ENCODE measurements at regions not wholly inside any gene's neighbourhood (a gene's known extent, or its start where the extent isn't known, plus 50 kb on each side); places are given as distances from the start of the nearest gene placed in this dataset.

DNA sequence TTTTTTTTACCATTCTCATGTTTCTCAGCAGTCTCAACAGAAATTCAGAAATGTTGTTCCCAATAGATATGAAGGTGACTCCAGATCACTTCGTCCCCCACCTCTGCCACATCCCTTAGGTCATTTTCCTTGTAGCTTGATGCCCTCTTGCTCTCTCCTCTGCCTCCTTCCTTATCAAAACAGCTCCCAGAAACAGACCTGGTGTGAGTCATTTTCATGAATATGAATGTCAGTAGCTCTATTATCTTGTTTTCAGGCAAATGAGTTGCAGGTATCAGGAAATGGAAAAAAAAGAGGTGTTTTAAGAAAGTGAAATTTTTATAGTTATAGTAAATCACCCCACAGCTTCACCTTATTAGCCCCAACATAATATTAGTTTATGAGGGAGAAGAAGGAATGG lies 539.3 kb downstream of the SUCLA2 start:
- Histone ChIP-seq H3K4me1 (ENCODE audit: control insufficient read depth, insufficient read depth, low read length, unreplicated experiment) (peaks cover 16% of the 10 kb centered on the region), H3K27ac (ENCODE audit: low read depth, low read length) (no peak overlapping the region), H3K36me3 (ENCODE audit: insufficient read depth, low read length) (no peaks in the 10 kb centered on the region), H3K4me3 (ENCODE audit: low read depth, low read length) (no peak overlapping the region), H3K27me3 (ENCODE audit: insufficient read depth, low read length) (no peaks in the 10 kb centered on the region), H3K79me2 (ENCODE audit: control insufficient read depth, insufficient read depth, low read length, unreplicated experiment) (no peaks in the 10 kb centered on the region), H2AFZ (ENCODE audit: low read length, unreplicated experiment) (no peak overlapping the region)

DNA sequence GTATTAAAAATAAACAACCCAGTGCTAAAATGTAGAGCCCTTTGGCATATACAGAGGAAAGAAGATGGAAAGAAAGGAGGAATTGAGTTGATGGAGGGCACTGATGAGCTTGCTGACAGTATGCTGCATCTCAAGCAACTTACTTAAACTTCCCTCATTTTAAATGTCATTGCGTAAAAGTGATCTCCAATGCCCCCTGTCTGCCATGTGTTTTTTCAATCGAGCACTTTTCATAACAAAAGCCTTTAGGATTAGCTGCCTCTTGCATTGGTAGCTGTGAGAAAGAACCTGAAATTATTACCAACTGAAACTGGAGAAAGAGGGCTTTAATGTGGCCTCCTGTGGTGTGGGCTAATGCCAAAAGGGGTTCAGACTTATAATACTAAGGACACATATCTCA lies 541.6 kb downstream of the SUCLA2 start:
- peaks cover 25% of the 10 kb centered on the region for H3K4me1 ChIP-seq (ENCODE audit: control insufficient read depth, insufficient read depth, low read length, unreplicated experiment)
- no peaks in the 10 kb centered on the region for H3K27me3 ChIP-seq (ENCODE audit: insufficient read depth, low read length)
- H3K79me2 ChIP-seq (ENCODE audit: control insufficient read depth, insufficient read depth, low read length, unreplicated experiment) = no peaks in the 10 kb centered on the region
- H3K4me3 ChIP-seq (ENCODE audit: low read depth, low read length) = no peak overlapping the region
- peak overlapping the region; percentile 40 for H2AFZ ChIP-seq (ENCODE audit: low read length, unreplicated experiment)
- H3K27ac ChIP-seq (ENCODE audit: low read depth, low read length) = no peak overlapping the region
- H3K36me3 ChIP-seq (ENCODE audit: insufficient read depth, low read length) = no peaks in the 10 kb centered on the region

DNA sequence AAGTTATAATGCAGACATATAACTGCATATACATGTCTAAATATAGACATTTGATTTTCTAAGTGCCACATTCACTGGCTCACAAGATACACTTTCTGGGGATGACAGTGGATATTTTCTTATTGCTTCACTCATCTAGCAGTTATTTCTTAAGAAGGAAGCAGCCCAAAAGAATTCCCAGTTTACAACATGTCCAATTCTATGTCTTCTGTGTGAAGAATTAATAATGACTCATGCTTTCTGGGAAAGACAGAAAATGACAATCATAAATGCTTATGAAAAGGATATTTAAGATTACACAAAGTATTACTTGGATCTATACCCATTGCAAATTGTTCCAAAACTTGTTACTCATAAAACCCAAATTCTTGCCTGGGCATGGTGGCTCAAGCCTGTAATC lies 543.4 kb downstream of the SUCLA2 start:
- Histone ChIP-seq H2AFZ (ENCODE audit: low read length, unreplicated experiment) (no peak overlapping the region), H3K27ac (ENCODE audit: low read depth, low read length) (peak overlapping the region; percentile 69), H3K79me2 (ENCODE audit: control insufficient read depth, insufficient read depth, low read length, unreplicated experiment) (no peaks in the 10 kb centered on the region)

DNA sequence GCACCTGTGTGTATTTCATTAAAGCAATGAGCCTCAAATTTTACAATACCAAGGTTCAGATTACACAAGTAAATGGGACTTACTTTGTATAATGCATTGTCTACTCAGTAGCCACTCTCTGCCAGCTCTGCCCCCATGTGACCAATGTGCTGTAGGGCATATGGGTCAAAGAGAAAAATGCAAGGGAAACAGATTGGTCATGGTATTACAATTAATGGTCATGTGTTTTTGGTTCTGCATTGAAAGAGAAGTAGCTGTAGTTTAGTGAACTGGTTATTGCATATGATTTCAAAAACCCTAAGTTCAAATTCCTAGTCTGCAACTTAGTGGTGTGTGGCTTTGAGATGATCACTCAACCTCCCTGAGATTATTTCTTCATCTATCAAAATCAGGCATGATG lies 545.4 kb downstream of the SUCLA2 start:
- Histone ChIP-seq H3K27ac (ENCODE audit: low read depth, low read length) (no peak overlapping the region), H3K79me2 (ENCODE audit: control insufficient read depth, insufficient read depth, low read length, unreplicated experiment) (no peaks in the 10 kb centered on the region), H3K4me1 (ENCODE audit: control insufficient read depth, insufficient read depth, low read length, unreplicated experiment) (peaks cover 23% of the 10 kb centered on the region), H2AFZ (ENCODE audit: low read length, unreplicated experiment) (no peak overlapping the region), H3K27me3 (ENCODE audit: insufficient read depth, low read length) (no peaks in the 10 kb centered on the region), H3K4me3 (ENCODE audit: low read depth, low read length) (no peak overlapping the region), H3K36me3 (ENCODE audit: insufficient read depth, low read length) (no peaks in the 10 kb centered on the region)

More for the DNA sequence above, 543.4 kb downstream of the SUCLA2 start:
- Histone ChIP-seq H3K27me3 (ENCODE audit: insufficient read depth, low read length) (no peaks in the 10 kb centered on the region), H3K4me3 (ENCODE audit: low read depth, low read length) (no peak overlapping the region), H3K36me3 (ENCODE audit: insufficient read depth, low read length) (no peaks in the 10 kb centered on the region), H3K4me1 (ENCODE audit: control insufficient read depth, insufficient read depth, low read length, unreplicated experiment) (peaks cover 25% of the 10 kb centered on the region)

DNA sequence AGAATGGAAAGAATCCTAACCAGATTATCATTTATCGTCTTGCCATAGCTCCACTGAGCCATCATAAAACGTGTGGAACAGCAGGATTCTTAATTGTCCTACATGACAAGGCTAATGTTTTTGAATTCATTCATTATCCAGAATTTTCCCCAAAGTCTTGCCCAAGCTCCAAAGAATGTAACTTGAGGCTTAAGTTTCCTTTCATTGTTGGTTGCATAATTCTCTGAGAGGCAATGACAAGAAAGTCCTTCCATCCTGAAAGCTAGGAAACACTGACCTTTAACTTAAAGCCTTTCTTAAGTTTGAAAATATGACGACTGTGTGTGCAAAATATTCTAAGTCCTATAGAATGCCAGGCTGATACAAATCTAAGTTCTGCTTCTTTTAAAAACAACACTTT lies 546.1 kb downstream of the SUCLA2 start:
- no peaks in the 10 kb centered on the region for H3K79me2 ChIP-seq (ENCODE audit: control insufficient read depth, insufficient read depth, low read length, unreplicated experiment)

DNA sequence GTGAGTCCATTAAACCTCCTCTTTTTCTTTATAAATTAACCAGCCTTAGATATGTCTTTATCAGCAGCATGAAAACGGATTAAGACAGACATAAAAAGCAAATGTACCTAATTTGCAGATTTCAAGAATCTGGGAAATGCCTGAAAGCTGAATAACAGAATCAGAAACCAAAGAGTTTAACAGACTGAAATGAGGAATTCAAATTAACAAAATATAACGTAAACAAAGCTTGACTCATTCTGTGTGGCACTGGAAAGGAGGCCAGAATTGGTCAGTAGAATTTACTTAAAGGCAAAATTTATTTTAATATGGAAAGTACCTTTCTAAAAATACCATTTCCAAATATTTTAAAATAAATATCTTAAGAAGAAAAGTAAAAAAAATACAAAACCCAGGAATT lies 540.6 kb upstream of the HTR2A start:
- Histone ChIP-seq H2AFZ (ENCODE audit: low read length, unreplicated experiment) (no peak overlapping the region), H3K79me2 (ENCODE audit: control insufficient read depth, insufficient read depth, low read length, unreplicated experiment) (no peaks in the 10 kb centered on the region), H3K4me1 (ENCODE audit: control insufficient read depth, insufficient read depth, low read length, unreplicated experiment) (no peaks in the 10 kb centered on the region), H3K27me3 (ENCODE audit: insufficient read depth, low read length) (no peaks in the 10 kb centered on the region), H3K36me3 (ENCODE audit: insufficient read depth, low read length) (no peaks in the 10 kb centered on the region), H3K4me3 (ENCODE audit: low read depth, low read length) (no peak overlapping the region), H3K27ac (ENCODE audit: low read depth, low read length) (no peak overlapping the region)

More for the DNA sequence above, 546.1 kb downstream of the SUCLA2 start:
- Histone ChIP-seq H3K27me3 (ENCODE audit: insufficient read depth, low read length) (no peaks in the 10 kb centered on the region), H2AFZ (ENCODE audit: low read length, unreplicated experiment) (no peak overlapping the region), H3K36me3 (ENCODE audit: insufficient read depth, low read length) (no peaks in the 10 kb centered on the region), H3K27ac (ENCODE audit: low read depth, low read length) (no peak overlapping the region), H3K4me1 (ENCODE audit: control insufficient read depth, insufficient read depth, low read length, unreplicated experiment) (peaks cover 23% of the 10 kb centered on the region), H3K4me3 (ENCODE audit: low read depth, low read length) (no peak overlapping the region)

DNA sequence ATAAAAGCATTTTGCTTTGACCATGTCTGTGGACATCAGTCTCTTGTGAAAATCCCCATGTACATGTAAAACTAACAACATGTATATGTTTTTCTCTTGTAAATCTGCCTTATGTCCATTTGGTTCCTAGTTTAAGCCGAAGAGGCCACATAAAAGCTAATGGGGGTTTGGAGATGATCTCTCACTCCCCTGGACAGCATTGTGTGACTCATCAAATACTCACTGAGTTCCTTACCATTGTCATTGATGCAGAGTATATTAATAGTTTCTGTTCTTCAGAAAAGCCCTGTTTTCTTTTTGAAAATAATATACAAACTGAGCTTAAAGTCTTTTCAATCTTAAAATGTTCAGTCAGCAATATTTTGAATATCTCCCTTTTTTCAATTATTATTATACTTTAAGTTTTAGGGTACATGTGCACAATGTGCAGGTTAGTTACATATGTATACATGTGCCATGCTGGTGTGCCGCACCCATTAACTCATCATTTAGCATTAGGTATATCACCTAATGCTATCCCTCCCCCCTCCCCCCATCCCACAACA lies 536.7 kb upstream of the HTR2A start:
- Histone ChIP-seq H3K36me3 (ENCODE audit: insufficient read depth, low read length) (no peaks in the 10 kb centered on the region), H2AFZ (ENCODE audit: low read length, unreplicated experiment) (no peak overlapping the region), H3K27ac (ENCODE audit: low read depth, low read length) (no peak overlapping the region), H3K4me1 (ENCODE audit: control insufficient read depth, insufficient read depth, low read length, unreplicated experiment) (no peaks in the 10 kb centered on the region), H3K4me3 (ENCODE audit: low read depth, low read length) (no peak overlapping the region), H3K79me2 (ENCODE audit: control insufficient read depth, insufficient read depth, low read length, unreplicated experiment) (no peaks in the 10 kb centered on the region), H3K27me3 (ENCODE audit: insufficient read depth, low read length) (no peaks in the 10 kb centered on the region)

DNA sequence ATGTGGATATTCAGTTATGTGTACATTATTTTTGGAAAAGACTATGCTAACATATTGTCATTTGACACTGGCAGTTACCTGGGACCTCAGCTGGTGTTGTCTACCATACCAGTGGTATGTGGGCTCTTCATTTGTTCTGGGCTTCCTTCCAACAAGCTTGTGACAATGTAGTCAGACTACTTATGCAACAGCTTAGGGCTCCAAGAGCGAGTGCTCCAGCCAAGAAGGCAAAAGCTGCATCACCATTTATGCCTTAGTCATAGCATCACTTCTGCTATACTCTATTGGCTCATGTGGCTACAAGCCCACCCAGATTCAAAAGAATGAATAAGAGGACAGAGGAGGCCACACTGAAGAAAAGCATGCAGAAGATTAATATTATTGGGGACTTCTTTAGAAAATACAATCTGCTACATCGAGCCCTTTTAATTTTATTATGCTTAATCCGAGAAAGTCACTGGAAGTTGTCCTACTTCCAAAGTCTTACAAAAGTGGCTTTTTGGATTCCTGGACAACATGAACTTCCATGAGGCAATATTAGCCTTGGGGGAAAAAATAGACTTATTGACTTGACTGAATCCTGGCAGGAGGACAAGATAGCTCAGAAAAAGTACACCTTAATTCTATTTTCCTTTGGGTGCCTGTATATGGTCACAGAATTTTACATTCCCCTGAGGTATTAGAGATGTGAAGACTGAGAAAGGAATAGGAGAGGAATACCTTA lies 529.4 kb upstream of the HTR2A start:
- Histone ChIP-seq H3K4me1 (ENCODE audit: control insufficient read depth, insufficient read depth, low read length, unreplicated experiment) (peaks cover 12% of the 10 kb centered on the region), H3K27ac (ENCODE audit: low read depth, low read length) (no peak overlapping the region; the same call in 1 of the 2 replicates), H3K27me3 (ENCODE audit: insufficient read depth, low read length) (no peaks in the 10 kb centered on the region), H3K36me3 (ENCODE audit: insufficient read depth, low read length) (no peaks in the 10 kb centered on the region), H3K79me2 (ENCODE audit: control insufficient read depth, insufficient read depth, low read length, unreplicated experiment) (no peaks in the 10 kb centered on the region), H2AFZ (ENCODE audit: low read length, unreplicated experiment) (no peak overlapping the region), H3K4me3 (ENCODE audit: low read depth, low read length) (no peak overlapping the region)

DNA sequence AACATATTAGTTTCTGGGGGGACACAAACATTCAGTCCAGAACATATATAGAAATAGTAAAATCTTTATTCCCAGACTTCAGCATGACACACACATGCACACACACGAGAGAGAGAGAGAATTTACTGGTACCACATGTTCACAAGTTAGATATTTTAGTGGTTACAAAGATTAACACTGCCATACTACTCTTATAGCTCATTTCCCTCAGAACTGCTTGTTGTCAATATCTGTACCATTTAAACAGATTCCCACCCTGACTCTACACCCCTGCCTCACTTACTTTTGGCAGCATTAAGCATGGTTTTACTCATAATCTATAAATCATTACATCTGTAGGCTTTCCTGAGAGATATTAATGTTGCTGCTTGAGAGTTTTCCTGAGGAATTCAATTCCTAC lies 524.7 kb upstream of the HTR2A start:
- Histone ChIP-seq H3K27ac (ENCODE audit: low read depth, low read length) (no peak overlapping the region), H2AFZ (ENCODE audit: low read length, unreplicated experiment) (no peak overlapping the region), H3K79me2 (ENCODE audit: control insufficient read depth, insufficient read depth, low read length, unreplicated experiment) (no peaks in the 10 kb centered on the region), H3K4me3 (ENCODE audit: low read depth, low read length) (no peak overlapping the region), H3K27me3 (ENCODE audit: insufficient read depth, low read length) (no peaks in the 10 kb centered on the region), H3K36me3 (ENCODE audit: insufficient read depth, low read length) (no peaks in the 10 kb centered on the region), H3K4me1 (ENCODE audit: control insufficient read depth, insufficient read depth, low read length, unreplicated experiment) (peaks cover 17% of the 10 kb centered on the region)

DNA sequence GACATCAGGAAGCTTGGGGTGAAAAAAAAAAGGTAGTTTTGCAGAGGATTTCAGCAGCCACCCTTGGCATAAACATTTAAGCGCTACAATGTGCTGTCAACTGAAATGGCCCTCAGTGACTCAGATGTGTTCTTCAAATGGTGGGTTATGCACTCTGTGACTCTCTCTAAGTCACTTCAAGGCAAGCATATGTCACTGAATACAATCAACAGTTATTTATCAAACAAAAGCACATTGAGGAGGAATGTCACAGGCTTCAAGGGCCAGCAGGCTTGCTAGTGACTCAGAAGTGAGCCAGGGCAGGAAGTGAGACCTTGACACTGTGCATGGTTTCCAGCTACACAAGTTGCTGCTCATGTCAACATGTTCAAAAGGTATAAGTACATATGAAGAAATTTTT lies 523.7 kb upstream of the HTR2A start:
- Histone ChIP-seq H3K27ac (ENCODE audit: low read depth, low read length) (no peak overlapping the region), H3K4me3 (ENCODE audit: low read depth, low read length) (no peak overlapping the region), H2AFZ (ENCODE audit: low read length, unreplicated experiment) (no peak overlapping the region), H3K4me1 (ENCODE audit: control insufficient read depth, insufficient read depth, low read length, unreplicated experiment) (peaks cover 7% of the 10 kb centered on the region), H3K36me3 (ENCODE audit: insufficient read depth, low read length) (no peaks in the 10 kb centered on the region), H3K79me2 (ENCODE audit: control insufficient read depth, insufficient read depth, low read length, unreplicated experiment) (no peaks in the 10 kb centered on the region), H3K27me3 (ENCODE audit: insufficient read depth, low read length) (no peaks in the 10 kb centered on the region)

DNA sequence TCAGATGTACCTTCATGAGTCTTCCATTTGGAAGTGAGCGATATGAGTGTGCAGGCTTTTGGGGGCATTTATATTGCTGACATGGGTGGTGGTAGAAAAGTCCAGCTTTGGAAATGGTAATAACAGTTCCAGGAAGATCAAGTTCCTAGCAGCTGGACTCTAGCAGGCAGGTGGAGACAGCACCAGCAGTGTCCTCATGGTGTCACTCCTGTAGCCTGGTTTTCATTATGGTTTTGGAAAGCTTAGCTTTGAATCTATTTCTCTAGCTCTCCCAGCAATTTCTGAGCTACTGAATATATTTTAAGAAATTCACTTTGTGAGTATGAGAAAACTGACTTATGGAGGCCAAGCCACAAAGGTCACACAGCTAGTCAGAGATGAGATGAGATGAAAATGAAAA lies 523.2 kb upstream of the HTR2A start:
- no peak overlapping the region for H2AFZ ChIP-seq (ENCODE audit: low read length, unreplicated experiment)
- no peaks in the 10 kb centered on the region for H3K79me2 ChIP-seq (ENCODE audit: control insufficient read depth, insufficient read depth, low read length, unreplicated experiment)
- peaks cover 7% of the 10 kb centered on the region for H3K4me1 ChIP-seq (ENCODE audit: control insufficient read depth, insufficient read depth, low read length, unreplicated experiment)
- no peaks in the 10 kb centered on the region for H3K36me3 ChIP-seq (ENCODE audit: insufficient read depth, low read length)
- no peaks in the 10 kb centered on the region for H3K27me3 ChIP-seq (ENCODE audit: insufficient read depth, low read length)
- no peak overlapping the region for H3K4me3 ChIP-seq (ENCODE audit: low read depth, low read length)
- H3K27ac ChIP-seq (ENCODE audit: low read depth, low read length) = no peak overlapping the region

All from ACC112 (cell line).